ENCODE measurements at regions not wholly inside any gene's neighbourhood (a gene's known extent, or its start where the extent isn't known, plus 50 kb on each side); places are given as distances from the start of the nearest gene placed in this dataset.

DNA sequence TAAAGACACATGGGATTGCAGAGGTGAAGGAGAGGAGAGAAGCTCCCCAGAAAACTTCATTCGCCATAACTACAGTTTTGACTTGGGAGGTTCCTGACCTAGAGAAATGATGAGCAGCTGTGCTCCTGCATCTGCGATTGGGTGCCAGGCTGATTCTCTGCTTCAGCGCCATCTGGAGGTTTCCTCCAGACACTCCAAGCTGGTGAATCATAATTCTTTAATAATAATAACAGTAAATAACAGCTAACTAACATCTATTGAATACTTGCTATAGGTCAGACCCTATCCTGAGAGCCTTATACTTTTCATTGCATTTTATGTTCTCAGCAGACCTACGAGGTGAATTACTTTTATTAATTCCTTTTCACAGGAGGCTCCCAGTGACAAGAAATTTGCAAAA, 575.8 kb downstream of the TOX3 start:
- no peak for DNase-seq (ENCODE audit: low read depth)

GRCh38 chr16:51968749-51969148, 578.2 kb downstream of the TOX3 start:
- DNase-seq (ENCODE audit: low read depth): no peak

GRCh38 chr16:51967646-51968045, 579.3 kb downstream of the TOX3 start:
- no peak for DNase-seq (ENCODE audit: low read depth)

- DNase-seq (ENCODE audit: low read depth): no peak
These were observed 586.0 kb downstream of the TOX3 start for GRCh38 chr16:51960931-51961330.

DNA sequence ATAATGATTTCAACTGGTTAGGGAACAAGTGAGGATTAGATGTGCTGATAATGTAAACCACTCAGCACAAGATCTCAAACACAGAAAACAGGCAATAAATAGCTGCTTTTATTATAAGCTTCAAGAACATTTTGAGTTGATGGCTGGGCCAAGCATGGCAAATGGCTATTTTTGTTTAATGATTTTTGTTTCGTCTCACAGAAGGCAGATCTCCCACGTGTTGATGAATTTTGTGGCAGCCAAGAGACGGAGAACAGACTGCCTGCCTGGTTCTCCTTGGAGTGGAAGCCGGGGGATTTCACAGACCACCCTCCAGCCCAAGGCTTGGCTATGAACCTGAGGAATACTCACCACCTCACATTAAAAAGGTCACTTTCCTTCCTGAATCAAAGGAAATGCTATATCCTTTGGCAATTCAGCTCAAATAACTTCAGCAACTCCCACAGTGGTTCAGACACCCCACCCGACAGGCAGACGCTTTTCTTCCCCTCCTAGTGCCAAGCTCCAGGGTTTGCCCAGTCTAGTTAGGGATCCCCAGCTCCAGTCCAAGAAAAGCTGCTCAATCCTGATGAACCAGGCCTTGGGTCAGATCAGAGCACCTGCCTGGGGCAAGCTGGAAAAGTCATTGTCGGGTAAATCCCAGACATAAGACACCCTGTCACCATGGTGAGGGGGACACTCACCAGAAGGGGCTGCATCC, 593.5 kb downstream of the TOX3 start:
- DNase-seq (ENCODE audit: low read depth): no peak

GRCh38 chr16:51952500-51952899, 594.4 kb downstream of the TOX3 start:
- DNase-seq (ENCODE audit: low read depth): no peak

DNA sequence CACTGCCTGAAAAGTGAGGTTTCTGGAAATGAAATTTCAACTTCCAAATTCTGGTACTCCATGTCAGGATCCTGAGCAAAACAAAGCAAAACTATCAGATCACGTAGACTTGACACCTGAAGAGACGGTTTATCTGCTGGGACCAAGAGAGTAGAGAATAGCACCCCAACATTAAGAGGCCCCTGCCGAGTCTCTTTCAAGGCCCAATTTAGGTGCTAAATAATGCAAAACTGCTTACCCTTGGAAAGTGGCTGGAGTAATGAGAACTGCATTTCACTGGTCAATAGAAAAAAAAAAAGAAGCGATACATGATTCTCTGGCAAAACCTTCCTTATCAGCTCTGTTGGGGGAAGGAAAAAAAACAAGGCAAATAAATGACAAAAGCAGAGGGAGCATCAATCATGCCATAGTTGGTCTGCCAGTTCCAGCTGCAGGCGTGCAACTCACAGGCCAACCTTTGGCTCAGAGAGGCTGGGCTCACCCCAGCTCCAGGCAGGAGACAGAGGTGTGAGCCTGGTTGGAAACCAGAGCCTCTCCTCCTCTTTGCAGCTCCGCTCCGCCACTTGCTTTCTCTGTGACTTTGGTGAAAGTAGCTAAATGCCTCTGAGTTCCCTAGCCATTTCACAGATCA, 595.2 kb downstream of the TOX3 start:
- no peak for DNase-seq (ENCODE audit: low read depth)

GRCh38 chr16:51950118-51950780, 596.7 kb downstream of the TOX3 start:
- no peak for DNase-seq (ENCODE audit: low read depth)

DNA sequence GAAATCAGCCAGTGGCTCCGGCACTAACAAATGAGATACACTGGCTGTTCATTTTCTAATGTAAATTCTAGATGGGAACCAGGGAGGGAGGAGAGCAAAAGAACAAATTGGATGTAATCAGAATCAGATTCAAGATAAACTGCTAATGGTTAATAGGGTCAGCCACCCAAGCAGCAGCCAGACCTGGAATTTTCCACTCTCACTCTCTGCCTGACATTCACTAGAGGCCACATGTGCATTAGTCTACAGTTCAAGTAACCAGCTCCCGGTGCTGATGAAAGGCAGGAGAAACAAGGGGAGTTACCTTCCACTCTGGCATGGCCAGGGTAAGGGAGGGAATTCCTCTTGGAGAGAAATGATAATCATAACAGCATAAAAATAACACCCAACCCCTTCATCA, 597.7 kb downstream of the TOX3 start:
- no peak for DNase-seq (ENCODE audit: low read depth)

GRCh38 chr16:51941412-51941811, 605.5 kb downstream of the TOX3 start:
- no peak for DNase-seq (ENCODE audit: low read depth)

GRCh38 chr16:51940183-51940582, 606.8 kb downstream of the TOX3 start:
- DNase-seq (ENCODE audit: low read depth): no peak

DNA sequence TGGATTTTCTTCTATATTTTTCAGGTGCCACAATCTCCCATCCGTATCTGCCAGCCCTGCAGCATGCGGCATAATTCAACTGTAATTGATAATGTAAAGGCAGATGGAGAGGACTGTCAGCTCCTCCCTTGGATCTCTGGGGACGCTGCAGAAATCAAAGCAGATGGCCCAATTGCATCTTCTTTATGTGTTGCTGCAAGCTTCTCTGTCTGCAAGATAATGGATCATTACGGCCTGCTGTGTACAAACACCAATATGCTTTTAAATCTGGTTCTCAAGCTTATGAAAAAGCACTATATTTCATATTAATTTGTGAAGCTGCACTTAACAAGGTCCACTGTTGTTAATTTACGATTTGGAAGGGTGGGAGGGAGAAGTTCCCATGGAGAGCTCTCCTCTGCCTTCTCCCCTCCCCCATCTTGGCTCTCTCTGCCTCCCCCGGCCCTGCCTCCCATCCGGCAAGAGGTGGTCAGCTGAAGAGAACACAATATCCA, 607.5 kb downstream of the TOX3 start:
- no peak for DNase-seq (ENCODE audit: low read depth)

GRCh38 chr16:51938861-51939260, 608.1 kb downstream of the TOX3 start:
- no peak for DNase-seq (ENCODE audit: low read depth)

GRCh38 chr16:51937771-51938170, 609.2 kb downstream of the TOX3 start:
- DNase-seq (ENCODE audit: low read depth): no peak

DNA sequence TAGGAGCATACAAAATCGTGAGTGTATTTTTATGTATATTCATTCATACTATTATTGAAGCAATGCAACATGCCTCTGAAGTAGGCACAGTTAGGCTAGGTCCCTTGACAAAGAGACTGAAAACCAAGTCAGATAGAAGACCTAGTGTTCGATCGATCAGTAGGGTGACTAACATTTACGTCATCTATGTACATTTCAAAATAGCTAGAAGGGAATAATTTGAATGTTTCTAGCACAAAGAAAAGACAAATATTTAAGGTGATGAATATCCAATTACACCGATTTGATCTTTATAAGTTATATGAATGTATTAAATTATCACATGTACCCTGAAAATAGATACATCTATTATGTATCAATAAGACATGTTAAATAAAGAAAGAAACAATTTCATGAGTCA, 610.1 kb downstream of the TOX3 start:
- DNase-seq (ENCODE audit: low read depth): no peak

GRCh38 chr16:51932317-51932716, 614.6 kb downstream of the TOX3 start:
- no peak for DNase-seq (ENCODE audit: low read depth)

DNA sequence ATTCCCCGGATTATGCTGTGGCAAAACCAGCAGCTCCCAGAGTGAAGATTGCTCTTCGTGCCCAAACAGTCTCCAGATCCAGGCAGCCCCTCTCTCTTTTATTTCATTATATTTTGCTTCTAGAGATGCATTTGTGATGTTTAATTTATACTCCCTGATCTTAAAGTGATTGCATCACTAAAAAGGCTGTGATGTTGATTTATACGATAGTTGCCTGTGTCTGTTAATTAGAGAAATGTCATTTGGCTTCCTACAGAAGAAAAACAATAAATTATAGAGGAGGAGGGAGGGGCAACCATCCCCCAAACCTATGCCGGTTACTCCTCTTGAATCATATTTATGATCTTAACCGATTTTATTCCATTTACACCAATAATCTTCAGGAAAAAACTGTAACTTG, 615.3 kb downstream of the TOX3 start:
- DNase-seq (ENCODE audit: low read depth): no peak

- no peak for DNase-seq (ENCODE audit: low read depth)
These were observed 622.2 kb downstream of the TOX3 start for GRCh38 chr16:51924744-51925143.

DNA sequence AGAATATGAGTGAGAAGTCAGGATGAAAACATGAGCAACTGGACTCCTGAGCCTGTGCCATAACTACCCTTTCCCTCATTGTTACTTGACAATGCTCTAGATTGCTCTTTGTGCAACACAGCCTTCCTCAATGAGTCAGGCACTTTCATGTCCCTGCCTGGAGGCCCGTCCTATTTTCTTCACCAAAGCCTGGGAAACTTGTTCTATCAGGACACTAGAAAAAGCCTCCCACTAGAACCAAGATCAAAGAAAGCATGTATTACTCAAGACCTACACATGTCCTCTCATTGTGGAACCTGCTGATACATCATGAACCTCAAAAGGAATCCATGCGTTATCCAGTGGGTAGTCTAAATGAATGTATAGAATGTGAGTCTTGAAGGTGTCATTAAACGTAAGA, 624.5 kb downstream of the TOX3 start:
- DNase-seq (ENCODE audit: low read depth): no peak

DNA sequence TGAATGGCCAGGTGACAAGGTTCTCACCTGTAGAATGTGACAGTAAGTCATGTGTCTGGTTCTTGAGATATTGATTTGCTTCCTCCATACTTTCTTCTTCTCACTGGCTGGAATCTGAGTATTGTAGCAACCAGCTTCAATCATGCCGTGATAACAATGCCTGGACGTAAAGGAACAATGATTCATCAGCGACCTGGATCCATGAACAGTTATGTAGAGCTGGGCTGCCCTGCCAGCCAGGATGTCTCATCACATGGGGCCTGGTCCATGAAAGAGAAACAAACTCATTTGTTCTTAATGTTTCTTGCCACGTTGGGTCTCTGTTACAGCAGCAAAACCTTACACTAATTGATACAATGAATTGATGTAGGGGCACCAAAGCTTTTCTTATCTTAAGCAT, 627.2 kb downstream of the TOX3 start:
- DNase-seq (ENCODE audit: low read depth): no peak

GRCh38 chr16:51916814-51917213, 630.1 kb downstream of the TOX3 start:
- DNase-seq (ENCODE audit: low read depth): no peak

DNA sequence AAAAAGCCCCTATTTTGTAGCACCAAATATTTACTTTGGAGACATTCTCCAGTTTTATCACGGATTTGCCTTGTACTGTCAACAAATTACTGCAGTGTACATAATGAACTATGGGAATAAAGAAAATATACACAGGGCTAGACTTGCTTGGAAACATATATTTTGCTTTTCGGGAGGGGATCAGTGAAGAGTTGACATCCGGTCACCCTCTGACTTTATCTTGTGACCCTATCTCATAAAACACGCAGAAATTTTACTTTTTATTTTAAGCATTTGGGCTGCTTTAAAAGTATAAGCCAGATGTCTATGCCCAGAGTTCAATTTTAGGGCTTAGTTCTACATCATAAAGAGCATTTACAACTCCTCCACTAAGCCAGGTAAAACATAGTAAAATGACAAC, 630.7 kb downstream of the TOX3 start:
- DNase-seq (ENCODE audit: low read depth): no peak

DNA sequence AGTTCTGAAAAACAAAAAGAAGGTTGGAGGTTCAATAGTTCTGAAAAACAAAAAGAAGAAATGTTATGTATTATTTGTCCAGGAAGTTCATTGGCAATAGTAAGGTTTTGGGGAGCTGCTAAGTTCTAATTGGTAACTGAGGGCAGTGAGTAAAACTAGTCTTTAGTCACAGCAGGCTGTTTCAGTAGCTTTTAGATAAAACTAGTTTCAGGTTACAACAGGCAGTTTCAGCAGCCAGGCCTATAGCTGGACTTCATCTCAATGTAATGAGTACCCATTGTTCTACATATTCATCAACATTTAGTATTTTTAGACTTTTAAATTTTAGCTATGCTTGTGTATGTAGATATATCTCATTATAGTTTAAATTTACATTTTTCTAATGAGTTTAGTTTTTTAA, 639.3 kb downstream of the TOX3 start:
- no peak for DNase-seq (ENCODE audit: low read depth)
